Ishikawa (cell line): ENCODE measurements at regions not wholly inside any gene's neighbourhood (a gene's known extent, or its start where the extent isn't known, plus 50 kb on each side); places are given as distances from the start of the nearest gene placed in this dataset.

Experiments used
- EP300 ChIP-seq: IDR thresholded peaks from 2 replicates; pipeline ENCODE4 v1.6.1; 2012; ENCODE audit warnings: borderline replicate concordance
- RAD21 ChIP-seq: IDR thresholded peaks from 2 replicates; pipeline ENCODE4 v1.6.1; 2012; ENCODE audit warnings: low read depth
- YY1 ChIP-seq: IDR thresholded peaks from 2 replicates; pipeline ENCODE4 v1.6.1; 2012; ENCODE audit warnings: low read depth
- ZBTB7A ChIP-seq: IDR thresholded peaks from 2 replicates; pipeline ENCODE4 v1.6.1; 2012; ENCODE audit warnings: low read depth

GRCh38 chr9:23005156-23005555 is 558.5 kb downstream of the DMRTA1 start:
- TF ChIP-seq EP300 = no peak
- TF ChIP-seq YY1 = no peak
- no peak for TF ChIP-seq ZBTB7A
- no peak for TF ChIP-seq RAD21
